GM21723 (cell line): ENCODE measurements at regions not wholly inside any gene's neighbourhood (a gene's known extent, or its start where the extent isn't known, plus 50 kb on each side); places are given as distances from the start of the nearest gene placed in this dataset.

Experiments
- ATAC-seq: cut with Tn5 transposase; IDR thresholded peaks from one replicate; pipeline ENCODE4 v1.9.1; 2021; ENCODE audit warnings: mild to moderate bottlenecking, moderate library complexity; ENCODE audit not compliant: unreplicated experiment

GRCh38 chr12:81819991-81820633 is 61.0 kb upstream of the PPFIA2 start:
- no peak for ATAC-seq

- ATAC-seq, result no peak
Observed at GRCh38 chr12:81815611-81816010, 56.5 kb upstream of the PPFIA2 start.

GRCh38 chr12:81811778-81812125 is 52.6 kb upstream of the PPFIA2 start:
- ATAC-seq, result no peak

- no peak for ATAC-seq
Observed at GRCh38 chr12:81811061-81811777, 52.1 kb upstream of the PPFIA2 start.

- peak; percentile 74 for ATAC-seq
Observed at GRCh38 chr12:81809829-81810595, 50.9 kb upstream of the PPFIA2 start.

- no peak for ATAC-seq
Observed at GRCh38 chr12:81809113-81809777, 50.1 kb upstream of the PPFIA2 start.
